A172 (cell line): ENCODE measurements at regions not wholly inside any gene's neighbourhood (a gene's known extent, or its start where the extent isn't known, plus 50 kb on each side); places are given as distances from the start of the nearest gene placed in this dataset.

ENCODE experiments used
- DNase-seq: peaks from one replicate; pipeline ENCODE4 v3.0.0-alpha.2; 2015; ENCODE audit warnings: low spot score

- no peak for DNase-seq
Observed at GRCh38 chr1:229971141-229971540, 95.9 kb upstream of the GALNT2 start.

GRCh38 chr1:229972600-229973296 lies 94.3 kb upstream of the GALNT2 start:
- DNase-seq, result no peak

GRCh38 chr1:229973297-229973612 lies 93.8 kb upstream of the GALNT2 start:
- no peak for DNase-seq

GRCh38 chr1:229975047-229975446 lies 92.0 kb upstream of the GALNT2 start:
- DNase-seq, result no peak

GRCh38 chr1:229980009-229980408 lies 87.0 kb upstream of the GALNT2 start:
- DNase-seq, result peak; percentile 68

- no peak for DNase-seq
Observed at GRCh38 chr1:229981736-229982135, 85.3 kb upstream of the GALNT2 start.

- no peak for DNase-seq
Observed at GRCh38 chr1:229984310-229984991, 82.6 kb upstream of the GALNT2 start.

GRCh38 chr1:229984992-229985612 lies 81.9 kb upstream of the GALNT2 start:
- no peak for DNase-seq

- no peak for DNase-seq
Observed at GRCh38 chr1:229985613-229986010, 81.4 kb upstream of the GALNT2 start.

- DNase-seq, result no peak
Observed at GRCh38 chr1:229986737-229987337, 80.2 kb upstream of the GALNT2 start.

- no peak for DNase-seq
Observed at GRCh38 chr1:229987953-229988352, 79.1 kb upstream of the GALNT2 start.

GRCh38 chr1:229988534-229988933 lies 78.5 kb upstream of the GALNT2 start:
- no peak for DNase-seq

GRCh38 chr1:229989591-229990248 lies 77.3 kb upstream of the GALNT2 start:
- no peak for DNase-seq

- DNase-seq, result no peak
Observed at GRCh38 chr1:229990326-229990725, 76.7 kb upstream of the GALNT2 start.

- no peak for DNase-seq
Observed at GRCh38 chr1:229991104-229991513, 75.9 kb upstream of the GALNT2 start.

- no peak for DNase-seq
Observed at GRCh38 chr1:229991724-229992333, 75.2 kb upstream of the GALNT2 start.

- DNase-seq, result no peak
Observed at GRCh38 chr1:229993060-229993459, 74.0 kb upstream of the GALNT2 start.

GRCh38 chr1:229993894-229994293 lies 73.1 kb upstream of the GALNT2 start:
- DNase-seq, result no peak

GRCh38 chr1:229999004-229999670 lies 67.9 kb upstream of the GALNT2 start:
- DNase-seq, result no peak

- DNase-seq, result no peak
Observed at GRCh38 chr1:230000493-230001184, 66.4 kb upstream of the GALNT2 start.
